ENCODE measurements at regions not wholly inside any gene's neighbourhood (a gene's known extent, or its start where the extent isn't known, plus 50 kb on each side); places are given as distances from the start of the nearest gene placed in this dataset.

DNA sequence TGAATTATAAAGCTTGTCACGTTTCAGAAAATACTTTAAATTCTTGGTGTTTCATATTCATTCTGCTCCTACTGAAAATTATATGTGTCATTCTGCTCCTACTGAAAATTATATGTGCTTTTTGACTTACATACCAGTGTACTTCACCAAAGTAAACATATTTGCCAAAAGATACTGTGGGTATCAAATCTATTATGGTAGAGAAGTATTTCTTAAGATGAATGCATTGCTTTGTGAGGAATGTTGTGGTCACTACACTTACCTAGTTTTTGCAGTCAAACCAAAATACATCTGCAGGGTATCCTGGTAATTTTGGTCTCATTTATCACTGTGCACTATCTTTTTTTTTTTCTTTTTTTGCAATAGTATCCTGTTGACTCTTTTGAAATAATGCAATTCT, 287.7 kb upstream of the MAD2L1 start:
- Mint-ChIP-seq H3K36me3 (ENCODE audit: insufficient read depth, unreplicated experiment) (no peaks in the 10 kb centered on the region), H3K27ac (ENCODE audit: low read depth, unreplicated experiment) (no peak overlapping the region), H3K9me3 (ENCODE audit: unreplicated experiment) (no peaks in the 10 kb centered on the region), H3K4me3 (ENCODE audit: unreplicated experiment) (no peak overlapping the region), H3K27me3 (ENCODE audit: insufficient read depth, unreplicated experiment) (no peaks in the 10 kb centered on the region), H3K4me1 (ENCODE audit: insufficient read depth, unreplicated experiment) (no peaks in the 10 kb centered on the region)
- POLR2A ChIA-PET, result no interaction called here
- intact Hi-C loops (cut with micrococcal nuclease), result no loop called here
- no peak for DNase-seq (ENCODE audit: unreplicated experiment)
- CTCF ChIA-PET, result no interaction called here
- no peak for TF ChIP-seq CTCF (IDR thresholded peaks at IDR 0.05; ENCODE audit: unreplicated experiment)
- BruUV-seq (replicated peaks), result no TSS peak

- no peak for DNase-seq (ENCODE audit: unreplicated experiment)
- POLR2A ChIA-PET, result no interaction called here
- no peaks in the 10 kb centered on the region for H3K4me1 Mint-ChIP-seq (ENCODE audit: insufficient read depth, unreplicated experiment)
- CTCF ChIA-PET, result no interaction called here
- intact Hi-C loops (cut with micrococcal nuclease), result no loop called here
- no peak overlapping the region for H3K4me3 Mint-ChIP-seq (ENCODE audit: unreplicated experiment)
- no peak for TF ChIP-seq CTCF (IDR thresholded peaks at IDR 0.05; ENCODE audit: unreplicated experiment)
- H3K36me3 Mint-ChIP-seq (ENCODE audit: insufficient read depth, unreplicated experiment), result no peaks in the 10 kb centered on the region
- no peaks in the 10 kb centered on the region for H3K9me3 Mint-ChIP-seq (ENCODE audit: unreplicated experiment)
- H3K27ac Mint-ChIP-seq (ENCODE audit: low read depth, unreplicated experiment), result no peak overlapping the region
- H3K27me3 Mint-ChIP-seq (ENCODE audit: insufficient read depth, unreplicated experiment), result no peaks in the 10 kb centered on the region
- no TSS peak for BruUV-seq (replicated peaks)
Observed at GRCh38 chr4:120353235-120353634, 286.6 kb upstream of the MAD2L1 start.

DNA sequence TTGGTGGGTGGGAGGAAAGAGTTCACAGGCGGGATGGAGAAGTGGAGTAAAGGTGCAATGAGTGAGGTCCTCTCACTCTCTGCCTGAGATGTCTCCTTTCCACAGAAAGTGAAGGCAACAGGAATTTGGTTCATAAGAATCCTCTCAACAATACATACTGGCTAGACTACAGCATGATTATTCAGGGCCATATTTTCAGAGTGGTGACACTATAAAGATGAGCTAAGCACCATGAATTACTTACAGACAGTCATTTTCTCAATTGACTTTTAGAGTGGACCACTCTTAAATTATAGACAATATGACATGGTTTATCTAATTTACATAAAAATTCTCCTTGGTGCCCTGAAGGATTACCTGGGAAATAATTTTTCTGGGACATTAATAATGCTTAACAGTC, 286.1 kb upstream of the MAD2L1 start:
- DNase-seq (ENCODE audit: unreplicated experiment), result no peak
- H3K27ac Mint-ChIP-seq (ENCODE audit: low read depth, unreplicated experiment), result no peak overlapping the region
- BruUV-seq (replicated peaks), result no TSS peak
- no peak overlapping the region for H3K4me3 Mint-ChIP-seq (ENCODE audit: unreplicated experiment)
- ChIA-PET CTCF (no interaction called here), POLR2A (no interaction called here)
- no peaks in the 10 kb centered on the region for H3K9me3 Mint-ChIP-seq (ENCODE audit: unreplicated experiment)
- no peaks in the 10 kb centered on the region for H3K36me3 Mint-ChIP-seq (ENCODE audit: insufficient read depth, unreplicated experiment)
- H3K27me3 Mint-ChIP-seq (ENCODE audit: insufficient read depth, unreplicated experiment), result no peaks in the 10 kb centered on the region
- TF ChIP-seq CTCF (IDR thresholded peaks at IDR 0.05; ENCODE audit: unreplicated experiment), result no peak
- intact Hi-C loops (cut with micrococcal nuclease), result no loop called here
- no peaks in the 10 kb centered on the region for H3K4me1 Mint-ChIP-seq (ENCODE audit: insufficient read depth, unreplicated experiment)

DNA sequence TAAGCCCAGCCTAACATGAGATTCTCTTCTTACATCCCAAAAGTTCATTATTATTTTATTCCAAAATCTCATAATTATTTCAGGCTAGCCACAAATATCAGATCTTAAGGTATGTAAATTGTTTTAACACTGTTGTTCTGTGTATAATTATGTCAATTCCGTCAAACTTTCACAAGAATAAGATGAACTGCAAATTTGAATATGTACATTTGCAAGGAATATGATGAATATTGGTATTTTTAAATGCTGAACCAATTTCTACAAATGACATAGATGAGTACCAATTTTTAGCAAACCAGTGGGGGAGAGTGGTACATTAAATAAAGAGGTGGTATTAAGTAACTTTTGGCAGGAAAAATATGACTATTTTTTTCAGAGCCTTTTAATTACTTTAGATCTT, 282.3 kb upstream of the MAD2L1 start:
- H3K27me3 Mint-ChIP-seq (ENCODE audit: insufficient read depth, unreplicated experiment), result no peaks in the 10 kb centered on the region
- H3K4me3 Mint-ChIP-seq (ENCODE audit: unreplicated experiment), result no peak overlapping the region
- ChIA-PET CTCF (interaction anchor here (0.6 kb wide), 1 partner anchor 686 kb away, joined by 3 read pairs; no protein-coding TSS in a partner anchor), POLR2A (no interaction called here)
- no peaks in the 10 kb centered on the region for H3K9me3 Mint-ChIP-seq (ENCODE audit: unreplicated experiment)
- no peak overlapping the region for H3K27ac Mint-ChIP-seq (ENCODE audit: low read depth, unreplicated experiment)
- H3K36me3 Mint-ChIP-seq (ENCODE audit: insufficient read depth, unreplicated experiment), result no peaks in the 10 kb centered on the region
- no TSS peak for BruUV-seq (replicated peaks)
- no peak for DNase-seq (ENCODE audit: unreplicated experiment)
- intact Hi-C loops (cut with micrococcal nuclease), result no loop called here
- TF ChIP-seq CTCF (IDR thresholded peaks at IDR 0.05; ENCODE audit: unreplicated experiment), result no peak
- H3K4me1 Mint-ChIP-seq (ENCODE audit: insufficient read depth, unreplicated experiment), result no peaks in the 10 kb centered on the region

Data from MCF 10A (cell line).